ACHN (cell line): ENCODE measurements at regions not wholly inside any gene's neighbourhood (a gene's known extent, or its start where the extent isn't known, plus 50 kb on each side); places are given as distances from the start of the nearest gene placed in this dataset.
A peak's percentile ranks its signal among the peaks of the same experiment; 100 is the strongest.

ENCODE experiments used
- DNase-seq: peaks from one replicate; pipeline ENCODE4 v3.0.0-alpha.2; 2015
- in situ Hi-C: cut with HindIII; loops from 2 replicates; pipeline ENCODE4 v1.10.0; 2017; ENCODE audit warnings: low sequenced_read_pairs, low pct_ligation_motif_present, low pct_unique_long_range_greater_than_20kb

- in situ Hi-C loops = no loop called here
- DNase-seq = no peak
Observed at GRCh38 chrX:99480728-99481127, 929.3 kb downstream of the PCDH19 start.

- DNase-seq = no peak
- in situ Hi-C loops = no loop called here
Observed at GRCh38 chrX:99469439-99469838, 940.6 kb downstream of the PCDH19 start.

- no peak for DNase-seq
- in situ Hi-C loops = no loop called here
Observed at GRCh38 chrX:99468993-99469392, 941.1 kb downstream of the PCDH19 start.

- in situ Hi-C loops = no loop called here
- DNase-seq = no peak
Observed at GRCh38 chrX:99461223-99461622, 948.9 kb downstream of the PCDH19 start.

GRCh38 chrX:99445336-99445735, 964.7 kb downstream of the PCDH19 start:
- in situ Hi-C loops = no loop called here
- no peak for DNase-seq

- no peak for DNase-seq
- in situ Hi-C loops = no loop called here
Observed at GRCh38 chrX:99421796-99422195, 988.3 kb downstream of the PCDH19 start.

GRCh38 chrX:99415470-99415869, 994.6 kb downstream of the PCDH19 start:
- DNase-seq = no peak
- in situ Hi-C loops = no loop called here

- in situ Hi-C loops = no loop called here
Observed at GRCh38 chrX:99413317-99413716, 996.8 kb downstream of the PCDH19 start.

GRCh38 chrX:99398545-99398944, 1011.5 kb downstream of the PCDH19 start:
- DNase-seq = no peak
- in situ Hi-C loops = no loop called here

More at GRCh38 chrX:99413317-99413716, 996.8 kb downstream of the PCDH19 start:
- no peak for DNase-seq

GRCh38 chrX:99397879-99398278, 1012.2 kb downstream of the PCDH19 start:
- DNase-seq = no peak
- in situ Hi-C loops = no loop called here

- DNase-seq = no peak
- in situ Hi-C loops = no loop called here
Observed at GRCh38 chrX:99394456-99394855, 1015.6 kb downstream of the PCDH19 start.

- DNase-seq = no peak
- in situ Hi-C loops = no loop called here
Observed at GRCh38 chrX:99384594-99385374, 1025.3 kb downstream of the PCDH19 start.

- DNase-seq = no peak
- in situ Hi-C loops = no loop called here
Observed at GRCh38 chrX:99383786-99384185, 1026.3 kb downstream of the PCDH19 start.

- DNase-seq = no peak
- in situ Hi-C loops = no loop called here
Observed at GRCh38 chrX:99371976-99372595, 1038.0 kb downstream of the PCDH19 start.

GRCh38 chrX:99353412-99353811, 1056.7 kb downstream of the PCDH19 start:
- in situ Hi-C loops = no loop called here

GRCh38 chrX:99348256-99348655, 1061.8 kb downstream of the PCDH19 start:
- in situ Hi-C loops = no loop called here
- DNase-seq = no peak

More at GRCh38 chrX:99353412-99353811, 1056.7 kb downstream of the PCDH19 start:
- DNase-seq = no peak

- in situ Hi-C loops = no loop called here
- DNase-seq = no peak
Observed at GRCh38 chrX:99308302-99308701, 1101.8 kb downstream of the PCDH19 start.

- in situ Hi-C loops = no loop called here
- DNase-seq = no peak
Observed at GRCh38 chrX:99305573-99305972, 1104.5 kb downstream of the PCDH19 start.

GRCh38 chrX:99301990-99302389, 1108.1 kb downstream of the PCDH19 start:
- DNase-seq = peak; percentile 1
- in situ Hi-C loops = no loop called here

- DNase-seq = no peak
- in situ Hi-C loops = no loop called here
Observed at GRCh38 chrX:99271641-99272040, 1138.4 kb downstream of the PCDH19 start.
